ENCODE measurements at regions not wholly inside any gene's neighbourhood (a gene's known extent, or its start where the extent isn't known, plus 50 kb on each side); places are given as distances from the start of the nearest gene placed in this dataset.
"Not testable (repeated sequence)": the region's sequence is repeated elsewhere in the genome, so short reads cannot be mapped to it uniquely, and the experiment has no call there.

DNA sequence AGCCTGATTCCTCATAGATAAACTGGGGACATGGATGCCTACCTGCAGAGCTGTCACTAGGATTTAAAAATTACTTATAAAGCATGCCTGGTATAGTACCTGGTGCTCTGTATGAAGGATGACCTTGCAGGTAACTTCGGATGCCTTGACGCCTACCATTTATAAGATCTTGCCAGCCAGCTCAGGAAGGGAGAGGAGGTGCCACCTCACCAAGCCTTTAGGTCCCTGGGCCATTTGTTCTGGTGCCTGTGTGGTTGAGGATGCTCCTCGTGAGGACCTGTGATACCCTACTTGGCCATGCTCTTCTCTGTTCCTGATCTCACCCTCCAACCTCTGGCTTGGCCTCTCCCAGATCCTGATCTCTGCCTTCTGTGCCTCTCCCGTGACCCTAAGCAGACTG, 85.2 kb downstream of the FDX1 start:
- TF ChIP-seq, protein P1, sequence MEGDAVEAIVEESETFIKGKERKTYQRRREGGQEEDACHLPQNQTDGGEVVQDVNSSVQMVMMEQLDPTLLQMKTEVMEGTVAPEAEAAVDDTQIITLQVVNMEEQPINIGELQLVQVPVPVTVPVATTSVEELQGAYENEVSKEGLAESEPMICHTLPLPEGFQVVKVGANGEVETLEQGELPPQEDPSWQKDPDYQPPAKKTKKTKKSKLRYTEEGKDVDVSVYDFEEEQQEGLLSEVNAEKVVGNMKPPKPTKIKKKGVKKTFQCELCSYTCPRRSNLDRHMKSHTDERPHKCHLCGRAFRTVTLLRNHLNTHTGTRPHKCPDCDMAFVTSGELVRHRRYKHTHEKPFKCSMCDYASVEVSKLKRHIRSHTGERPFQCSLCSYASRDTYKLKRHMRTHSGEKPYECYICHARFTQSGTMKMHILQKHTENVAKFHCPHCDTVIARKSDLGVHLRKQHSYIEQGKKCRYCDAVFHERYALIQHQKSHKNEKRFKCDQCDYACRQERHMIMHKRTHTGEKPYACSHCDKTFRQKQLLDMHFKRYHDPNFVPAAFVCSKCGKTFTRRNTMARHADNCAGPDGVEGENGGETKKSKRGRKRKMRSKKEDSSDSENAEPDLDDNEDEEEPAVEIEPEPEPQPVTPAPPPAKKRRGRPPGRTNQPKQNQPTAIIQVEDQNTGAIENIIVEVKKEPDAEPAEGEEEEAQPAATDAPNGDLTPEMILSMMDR (IDR thresholded peaks at IDR 0.05): no peak
- no peak for TF ChIP-seq POLR2A (IDR thresholded peaks at IDR 0.05)
- H3K36me3 ChIP-seq: no peaks in the 10 kb centered on the region
- no peak for DNase-seq
- H3K27ac ChIP-seq: no peak overlapping the region
- no peaks in the 10 kb centered on the region for H3K9me3 ChIP-seq
- H3K4me3 ChIP-seq: no peak overlapping the region
- H3K4me1 ChIP-seq: no peaks in the 10 kb centered on the region
- H3K27me3 ChIP-seq: no peaks in the 10 kb centered on the region

DNA sequence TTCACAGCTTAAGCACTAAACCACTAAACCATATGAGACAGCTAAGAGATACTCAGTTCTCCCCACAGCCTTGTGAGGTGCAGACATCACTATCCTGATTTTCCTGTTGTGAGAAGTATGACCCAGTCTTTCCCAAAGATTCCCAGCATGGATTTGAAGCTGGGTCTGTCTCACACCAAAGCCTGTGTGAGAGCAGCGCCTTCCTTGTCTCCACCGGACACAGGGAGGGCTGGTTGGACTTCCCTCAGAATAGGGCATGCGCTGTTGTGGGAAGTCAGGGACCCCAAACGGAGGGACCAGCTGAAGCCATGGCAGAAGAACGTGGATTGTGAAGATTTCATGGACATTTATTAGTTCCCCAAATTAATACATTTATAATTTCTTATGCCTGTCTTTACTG, 87.6 kb downstream of the FDX1 start:
- DNase-seq, H3K4me3 ChIP-seq, H3K9me3 ChIP-seq, H3K36me3 ChIP-seq, H3K27ac ChIP-seq, H3K27me3 ChIP-seq, H3K4me1 ChIP-seq: not testable (repeated sequence)

DNA sequence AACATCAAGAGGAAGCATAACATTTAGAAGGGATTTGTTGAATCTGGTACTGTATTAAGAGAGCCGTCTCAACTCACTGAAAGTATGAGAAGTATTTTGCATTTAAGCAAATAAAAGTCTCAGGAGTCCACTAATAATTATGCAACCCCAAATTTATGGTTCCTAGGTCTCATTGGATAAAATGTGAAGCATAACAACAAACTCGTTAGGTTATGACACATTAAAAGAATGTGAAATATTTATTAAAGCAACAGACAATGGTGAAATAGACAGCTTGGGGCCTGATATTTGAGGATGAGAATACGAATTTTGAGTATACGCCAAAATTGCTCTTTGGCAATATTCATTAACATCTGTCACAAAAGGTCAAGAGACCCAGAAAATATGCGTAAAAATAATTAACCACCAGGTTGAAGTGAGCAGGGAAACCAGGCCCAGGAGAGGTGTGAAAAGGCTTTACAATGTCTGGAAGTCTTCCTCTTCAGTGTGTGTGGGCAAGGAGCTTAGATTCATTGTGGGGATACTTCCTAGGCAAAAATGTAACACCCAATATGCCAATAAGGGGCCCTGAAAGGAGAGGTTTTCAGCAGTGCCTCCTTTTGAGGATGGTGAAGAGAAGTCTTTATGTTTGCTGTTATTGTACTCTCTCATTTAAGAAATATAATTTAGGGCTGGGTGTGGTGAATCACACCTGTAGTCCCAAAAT, 89.2 kb downstream of the FDX1 start:
- no peaks in the 10 kb centered on the region for H3K9me3 ChIP-seq
- no peaks in the 10 kb centered on the region for H3K36me3 ChIP-seq
- H3K27me3 ChIP-seq: no peaks in the 10 kb centered on the region
- DNase-seq: no peak
- H3K4me1 ChIP-seq: no peaks in the 10 kb centered on the region
- TF ChIP-seq, protein P1 (IDR thresholded peaks at IDR 0.05): no peak
- TF ChIP-seq POLR2A (IDR thresholded peaks at IDR 0.05): no peak
- H3K4me3 ChIP-seq: no peak overlapping the region
- H3K27ac ChIP-seq: no peak overlapping the region

DNA sequence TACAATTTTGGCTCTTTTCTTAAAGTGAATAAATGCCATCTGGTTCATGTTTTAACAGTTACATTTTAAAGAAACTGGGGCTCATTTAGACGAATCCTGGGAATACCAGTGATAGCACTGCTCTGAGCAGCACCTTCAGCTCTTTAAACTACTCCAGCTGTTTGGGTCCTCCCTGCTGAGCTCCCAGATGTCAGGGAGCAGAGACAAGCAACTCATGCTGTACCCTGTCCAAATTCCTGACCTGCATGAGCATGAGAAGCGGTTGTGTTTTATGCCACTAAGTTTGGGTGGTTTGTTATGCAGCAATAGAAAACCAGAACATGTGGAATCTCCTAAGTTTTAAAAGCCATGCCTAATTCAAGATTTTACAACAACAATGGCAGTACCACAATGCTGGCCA, 90.0 kb downstream of the FDX1 start:
- no peak for DNase-seq
- TF ChIP-seq POLR2A (IDR thresholded peaks at IDR 0.05): no peak
- TF ChIP-seq, protein P1 (IDR thresholded peaks at IDR 0.05): no peak
- Histone ChIP-seq H3K4me3 (no peak overlapping the region), H3K27me3 (no peaks in the 10 kb centered on the region), H3K27ac (no peak overlapping the region), H3K36me3 (no peaks in the 10 kb centered on the region), H3K9me3 (no peaks in the 10 kb centered on the region), H3K4me1 (no peaks in the 10 kb centered on the region)

DNA sequence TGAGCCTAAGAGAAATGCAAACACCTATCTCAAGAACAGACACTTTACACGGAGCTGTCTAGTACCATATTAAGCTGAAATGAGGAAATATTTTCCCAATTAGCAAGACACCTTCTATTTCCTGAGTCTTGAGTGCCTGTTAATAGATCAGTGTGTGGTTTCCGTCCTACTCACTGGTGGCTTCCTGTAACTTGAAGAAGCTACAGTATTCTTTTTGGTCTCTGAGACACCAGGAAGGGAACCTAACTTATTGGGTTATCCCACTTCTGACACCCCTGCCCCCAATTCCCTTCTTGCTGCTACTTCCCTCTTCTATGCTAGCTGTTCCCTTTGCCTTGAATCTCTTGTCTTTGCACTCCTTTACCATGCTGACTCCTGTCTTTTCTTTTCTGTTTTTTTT, 92.7 kb downstream of the FDX1 start:
- H3K4me3 ChIP-seq: no peak overlapping the region
- TF ChIP-seq, protein P1 (IDR thresholded peaks at IDR 0.05): no peak
- no peak for TF ChIP-seq POLR2A (IDR thresholded peaks at IDR 0.05)
- no peaks in the 10 kb centered on the region for H3K9me3 ChIP-seq
- H3K4me1 ChIP-seq: peaks cover 0 to 5% (median 0%) of the 10 kb centered on the region in 4 donors
- no peak overlapping the region for H3K27ac ChIP-seq
- H3K36me3 ChIP-seq: no peaks in the 10 kb centered on the region
- DNase-seq: no peak
- no peaks in the 10 kb centered on the region for H3K27me3 ChIP-seq

DNA sequence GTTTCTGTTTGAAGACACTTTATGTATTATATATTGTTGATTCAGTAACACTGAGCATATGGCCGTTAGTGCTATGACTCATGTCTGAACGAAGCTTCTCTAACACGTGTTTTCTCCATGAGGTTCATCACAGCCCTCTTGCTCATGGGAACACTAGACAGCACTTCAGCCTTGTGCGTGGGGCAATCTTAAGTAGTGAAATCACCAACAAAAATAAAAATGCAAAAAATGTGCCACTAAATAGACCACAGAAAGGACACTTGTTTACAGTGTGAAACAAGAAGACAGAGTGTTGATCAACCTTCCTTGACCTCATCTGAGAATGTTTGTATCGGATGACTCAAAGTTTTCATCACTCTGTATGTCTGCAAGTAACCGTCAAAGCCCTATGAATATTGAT, 94.5 kb downstream of the FDX1 start:
- Histone ChIP-seq H3K4me1 (peaks cover 0 to 5% (median 0%) of the 10 kb centered on the region in 4 donors), H3K27me3 (no peaks in the 10 kb centered on the region)
- TF ChIP-seq, protein P1 (IDR thresholded peaks at IDR 0.05): no peak
- no peak for TF ChIP-seq POLR2A (IDR thresholded peaks at IDR 0.05)

More for the DNA sequence above, 94.5 kb downstream of the FDX1 start:
- Histone ChIP-seq H3K4me3 (no peak overlapping the region), H3K27ac (peak overlapping the region in 1 of 4 donors; percentile 40), H3K36me3 (no peaks in the 10 kb centered on the region), H3K9me3 (no peaks in the 10 kb centered on the region)
- no peak for DNase-seq

All from Peyer's patch (tissue), 4 donors.